ENCODE measurements at regions not wholly inside any gene's neighbourhood (a gene's known extent, or its start where the extent isn't known, plus 50 kb on each side); places are given as distances from the start of the nearest gene placed in this dataset.

GRCh38 chr2:10980071-10980470 is 68.3 kb downstream of the KCNF1 start:
- TF ChIP-seq, protein P1, sequence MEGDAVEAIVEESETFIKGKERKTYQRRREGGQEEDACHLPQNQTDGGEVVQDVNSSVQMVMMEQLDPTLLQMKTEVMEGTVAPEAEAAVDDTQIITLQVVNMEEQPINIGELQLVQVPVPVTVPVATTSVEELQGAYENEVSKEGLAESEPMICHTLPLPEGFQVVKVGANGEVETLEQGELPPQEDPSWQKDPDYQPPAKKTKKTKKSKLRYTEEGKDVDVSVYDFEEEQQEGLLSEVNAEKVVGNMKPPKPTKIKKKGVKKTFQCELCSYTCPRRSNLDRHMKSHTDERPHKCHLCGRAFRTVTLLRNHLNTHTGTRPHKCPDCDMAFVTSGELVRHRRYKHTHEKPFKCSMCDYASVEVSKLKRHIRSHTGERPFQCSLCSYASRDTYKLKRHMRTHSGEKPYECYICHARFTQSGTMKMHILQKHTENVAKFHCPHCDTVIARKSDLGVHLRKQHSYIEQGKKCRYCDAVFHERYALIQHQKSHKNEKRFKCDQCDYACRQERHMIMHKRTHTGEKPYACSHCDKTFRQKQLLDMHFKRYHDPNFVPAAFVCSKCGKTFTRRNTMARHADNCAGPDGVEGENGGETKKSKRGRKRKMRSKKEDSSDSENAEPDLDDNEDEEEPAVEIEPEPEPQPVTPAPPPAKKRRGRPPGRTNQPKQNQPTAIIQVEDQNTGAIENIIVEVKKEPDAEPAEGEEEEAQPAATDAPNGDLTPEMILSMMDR (IDR thresholded peaks at IDR 0.05) = no peak
- no peak for TF ChIP-seq POLR2A (IDR thresholded peaks at IDR 0.05)

Measured in thyroid gland (tissue), 4 donors.